Testis (tissue), 2 donors: ENCODE measurements at regions not wholly inside any gene's neighbourhood (a gene's known extent, or its start where the extent isn't known, plus 50 kb on each side); places are given as distances from the start of the nearest gene placed in this dataset.

Experiments
- DNase-seq: peaks from one replicate; pipeline ENCODE4 v3.0.0-alpha.2; 2019
- H3K27ac ChIP-seq, 2 donors: fragments of 200-600 bp; sonication (generic); one replicate each; pipeline ENCODE4 v1.5.1; 2019
- H3K27me3 ChIP-seq: fragments of 200-600 bp; sonication (generic); one replicate; pipeline ENCODE4 v1.5.1; 2019
- H3K36me3 ChIP-seq: fragments of 200-600 bp; sonication (generic); one replicate; pipeline ENCODE4 v1.5.1; 2017; ENCODE audit warnings: low read depth; ENCODE audit errors: missing control alignments
- H3K4me1 ChIP-seq: fragments of 200-600 bp; sonication (generic); one replicate; pipeline ENCODE4 v1.5.1; 2019
- H3K4me3 ChIP-seq, 2 donors: fragments of 200-600 bp; sonication (generic); one replicate each; pipeline ENCODE4 v1.5.1; 2017 to 2019
- H3K9me3 ChIP-seq: fragments of 200-600 bp; sonication (generic); one replicate; pipeline ENCODE4 v1.5.1; 2017
- CTCF ChIP-seq, 3 experiments: fragments of 450-650 bp in 2 of 3; fragments of 200-600 bp in 1 of 3; sonication (generic) in 1 of 3; IDR thresholded peaks; one replicate each; pipeline ENCODE4 v1.5.1; 2016 to 2019; ENCODE audit warnings: antibody characterized with exemption in 3 of 3, mild to moderate bottlenecking in 2 of 3, moderate library complexity in 1 of 3
- POLR2A ChIP-seq: fragments of 450-650 bp; IDR thresholded peaks from one replicate; pipeline ENCODE4 v1.6.1; 2017; ENCODE audit warnings: antibody characterized with exemption, mild to moderate bottlenecking, moderate library complexity
- WGBS, 2 donors: methylation state at CpG; one replicate each; pipeline ENCODE4 v1.1.5; 2018; 5-methylcytosine and 5-hydroxymethylcytosine counted together
- intact Hi-C: fragments of 100-400 bp; cut with DNase I; formaldehyde crosslinking; loops from one replicate; pipeline ENCODE4 v1.15.1; 2023; ENCODE audit warnings: low total_unique reads

GRCh38 chr3:104887069-104887468 lies 479.6 kb upstream of the ALCAM start:
- Histone ChIP-seq H3K4me1 (no peaks in the 10 kb centered on the region), H3K9me3 (no peaks in the 10 kb centered on the region), H3K36me3 (no peaks in the 10 kb centered on the region), H3K4me3 (no peak overlapping the region), H3K27me3 (no peaks in the 10 kb centered on the region), H3K27ac (no peak overlapping the region)
- DNase-seq, result no peak
- 59 to 61% methylated on average over 3 of the region's 3 CpGs for WGBS, 2 donors
- intact Hi-C loops, result no loop called here
- TF ChIP-seq CTCF (IDR thresholded peaks at IDR 0.05) (no peak), POLR2A (no peak)

GRCh38 chr3:104887619-104888018 lies 479.1 kb upstream of the ALCAM start:
- no peaks in the 10 kb centered on the region for H3K27me3 ChIP-seq
- WGBS, 2 donors, result 80 to 82% methylated on average over 2 of the region's 2 CpGs
- intact Hi-C loops, result no loop called here
- H3K27ac ChIP-seq, result no peak overlapping the region
- H3K4me3 ChIP-seq, result no peak overlapping the region
- H3K4me1 ChIP-seq, result no peaks in the 10 kb centered on the region
- DNase-seq, result no peak
- TF ChIP-seq POLR2A, result no peak
- TF ChIP-seq CTCF (IDR thresholded peaks at IDR 0.05), result no peak
- H3K9me3 ChIP-seq, result no peaks in the 10 kb centered on the region
- H3K36me3 ChIP-seq, result no peaks in the 10 kb centered on the region

GRCh38 chr3:104892044-104892443 lies 474.7 kb upstream of the ALCAM start:
- Histone ChIP-seq H3K36me3 (no peaks in the 10 kb centered on the region), H3K9me3 (no peaks in the 10 kb centered on the region), H3K27ac (no peak overlapping the region), H3K27me3 (no peaks in the 10 kb centered on the region), H3K4me3 (no peak overlapping the region), H3K4me1 (no peaks in the 10 kb centered on the region)
- intact Hi-C loops, result no loop called here
- 72 to 73% methylated on average over 2 of the region's 2 CpGs for WGBS, 2 donors
- no peak for DNase-seq
- TF ChIP-seq CTCF (IDR thresholded peaks at IDR 0.05) (no peak), POLR2A (no peak)

GRCh38 chr3:104896624-104897023 lies 470.1 kb upstream of the ALCAM start:
- 89 to 95% methylated on average over 1 of the region's 1 CpG for WGBS, 2 donors
- Histone ChIP-seq H3K36me3 (no peaks in the 10 kb centered on the region), H3K27ac (no peak overlapping the region), H3K4me1 (no peaks in the 10 kb centered on the region), H3K4me3 (no peak overlapping the region), H3K9me3 (no peaks in the 10 kb centered on the region), H3K27me3 (no peaks in the 10 kb centered on the region)
- no peak for TF ChIP-seq CTCF (IDR thresholded peaks at IDR 0.05)
- no peak for TF ChIP-seq POLR2A
- intact Hi-C loops, result no loop called here
- no peak for DNase-seq

- H3K9me3 ChIP-seq, result no peaks in the 10 kb centered on the region
- no peaks in the 10 kb centered on the region for H3K4me1 ChIP-seq
- DNase-seq, result no peak
- TF ChIP-seq CTCF (IDR thresholded peaks at IDR 0.05) (no peak), POLR2A (no peak)
- WGBS, 2 donors, result 59% methylated on average over 3 of the region's 3 CpGs
- intact Hi-C loops, result no loop called here
- no peaks in the 10 kb centered on the region for H3K27me3 ChIP-seq
- H3K4me3 ChIP-seq, result no peak overlapping the region
- H3K36me3 ChIP-seq, result no peaks in the 10 kb centered on the region
- no peak overlapping the region for H3K27ac ChIP-seq
Measured at GRCh38 chr3:104901396-104901795, 465.3 kb upstream of the ALCAM start.
